Tibial nerve (tissue), 4 donors: ENCODE measurements at regions not wholly inside any gene's neighbourhood (a gene's known extent, or its start where the extent isn't known, plus 50 kb on each side); places are given as distances from the start of the nearest gene placed in this dataset.

ENCODE experiments used
- DNase-seq, 2 donors: peaks; one replicate each; pipeline ENCODE4 v3.0.0-alpha.2; 2019; ENCODE audit warnings: low spot score in 2 of 2
- H3K27ac ChIP-seq, 4 donors: fragments of 200-600 bp; sonication (generic) in 3 of 4; one replicate each; pipeline ENCODE4 v1.5.1; 2017 to 2019; ENCODE audit warnings: mild to moderate bottlenecking in 1 of 4
- H3K27me3 ChIP-seq, 2 donors: fragments of 200-600 bp; sonication (generic) in 1 of 2; one replicate each; pipeline versions ENCODE4 v1.5.1 to v1.6.0; 2017 to 2019
- H3K36me3 ChIP-seq, 3 donors: fragments of 200-600 bp; sonication (generic); one replicate each; pipeline ENCODE4 v1.5.1; 2018 to 2019
- H3K4me1 ChIP-seq, 4 donors: fragments of 200-600 bp; sonication (generic) in 3 of 4; one replicate each; pipeline ENCODE4 v1.5.1; 2017 to 2019
- H3K4me3 ChIP-seq, 4 donors: fragments of 200-600 bp; sonication (generic) in 3 of 4; one replicate each; pipeline ENCODE4 v1.5.1; 2017 to 2019; ENCODE audit warnings: mild to moderate bottlenecking in 1 of 4, moderate library complexity in 1 of 4
- H3K9me3 ChIP-seq, 4 donors: fragments of 200-600 bp; sonication (generic) in 3 of 4; one replicate each; pipeline ENCODE4 v1.5.1; 2017 to 2019
- EP300 ChIP-seq, 2 donors: sonication (generic); formaldehyde crosslinking; IDR thresholded peaks; one replicate each; pipeline ENCODE4 v1.6.1; 2017; ENCODE audit warnings: antibody characterized with exemption in 2 of 2, mild to moderate bottlenecking in 1 of 2
- POLR2A ChIP-seq, 2 donors: fragments of 450-650 bp; IDR thresholded peaks; one replicate each; pipeline ENCODE4 v1.6.1; 2017; ENCODE audit warnings: antibody characterized with exemption in 2 of 2, mild to moderate bottlenecking in 2 of 2, moderate library complexity in 2 of 2
- WGBS, 2 donors: methylation state at CpG; one replicate each; pipeline ENCODE4 v1.1.5; 2018; 5-methylcytosine and 5-hydroxymethylcytosine counted together
- TF ChIP-seq, protein P1 (sequence below), 5 experiments: fragments of 200-600 bp in 3 of 5; fragments of 450-650 bp in 2 of 5; sonication (generic) in 3 of 5; IDR thresholded peaks; one replicate each; pipeline ENCODE4 v1.5.1; 2016 to 2019; ENCODE audit warnings: antibody characterized with exemption in 5 of 5, mild to moderate bottlenecking in 3 of 5, moderate library complexity in 2 of 5

DNA sequence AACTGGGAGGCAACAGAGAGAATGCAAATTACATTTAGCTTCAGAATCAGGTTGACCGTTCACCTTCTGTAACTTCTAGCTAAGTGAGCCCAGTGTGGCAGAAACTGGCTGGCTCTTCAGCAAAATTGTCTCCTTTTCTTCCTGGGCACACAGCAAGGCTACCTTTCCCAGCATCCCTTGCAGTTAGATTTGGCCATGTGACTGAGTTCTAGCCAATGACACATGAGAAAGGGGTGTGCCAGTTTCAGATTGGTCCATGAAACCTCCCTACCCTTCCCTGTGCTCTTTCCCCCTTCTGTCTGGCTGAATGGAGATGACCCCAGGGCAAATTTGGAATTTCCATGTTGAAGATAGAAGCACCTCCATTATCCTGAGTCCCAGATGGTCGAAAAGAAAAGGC, 72.5 kb upstream of the SMIM23 start:
- H3K36me3 ChIP-seq: no peaks in the 10 kb centered on the region
- no peak overlapping the region for H3K4me3 ChIP-seq
- TF ChIP-seq, protein P1, sequence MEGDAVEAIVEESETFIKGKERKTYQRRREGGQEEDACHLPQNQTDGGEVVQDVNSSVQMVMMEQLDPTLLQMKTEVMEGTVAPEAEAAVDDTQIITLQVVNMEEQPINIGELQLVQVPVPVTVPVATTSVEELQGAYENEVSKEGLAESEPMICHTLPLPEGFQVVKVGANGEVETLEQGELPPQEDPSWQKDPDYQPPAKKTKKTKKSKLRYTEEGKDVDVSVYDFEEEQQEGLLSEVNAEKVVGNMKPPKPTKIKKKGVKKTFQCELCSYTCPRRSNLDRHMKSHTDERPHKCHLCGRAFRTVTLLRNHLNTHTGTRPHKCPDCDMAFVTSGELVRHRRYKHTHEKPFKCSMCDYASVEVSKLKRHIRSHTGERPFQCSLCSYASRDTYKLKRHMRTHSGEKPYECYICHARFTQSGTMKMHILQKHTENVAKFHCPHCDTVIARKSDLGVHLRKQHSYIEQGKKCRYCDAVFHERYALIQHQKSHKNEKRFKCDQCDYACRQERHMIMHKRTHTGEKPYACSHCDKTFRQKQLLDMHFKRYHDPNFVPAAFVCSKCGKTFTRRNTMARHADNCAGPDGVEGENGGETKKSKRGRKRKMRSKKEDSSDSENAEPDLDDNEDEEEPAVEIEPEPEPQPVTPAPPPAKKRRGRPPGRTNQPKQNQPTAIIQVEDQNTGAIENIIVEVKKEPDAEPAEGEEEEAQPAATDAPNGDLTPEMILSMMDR (IDR thresholded peaks at IDR 0.05): no peak
- TF ChIP-seq EP300 (IDR thresholded peaks at IDR 0.05) (no peak), POLR2A (IDR thresholded peaks at IDR 0.05) (no peak)
- H3K27me3 ChIP-seq: no peaks in the 10 kb centered on the region
- peaks cover 0 to 1% (median 0%) of the 10 kb centered on the region in 4 donors for H3K9me3 ChIP-seq
- no peak overlapping the region for H3K27ac ChIP-seq
- no peaks in the 10 kb centered on the region for H3K4me1 ChIP-seq
- WGBS, 2 donors: 79 to 86% methylated on average over 2 of the region's 2 CpGs
- no peak for DNase-seq

DNA sequence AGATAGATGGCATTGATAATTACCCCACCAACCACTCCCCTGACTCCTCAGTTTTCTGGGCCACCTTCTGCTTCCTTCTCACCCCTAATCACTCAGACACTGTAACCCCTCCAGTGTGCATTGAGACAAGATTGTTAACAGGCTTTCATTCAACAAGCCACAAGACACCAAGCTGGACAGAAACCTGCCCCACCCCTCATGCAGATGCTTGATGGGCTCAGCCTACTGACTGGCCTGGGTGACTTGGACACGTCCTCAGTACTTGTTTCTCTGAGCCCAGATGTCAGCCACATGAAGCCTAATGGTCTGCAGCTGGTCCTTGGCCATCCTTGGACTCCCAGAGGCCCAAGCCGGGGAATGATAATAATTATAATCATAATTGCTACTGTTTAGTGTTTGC, 71.4 kb upstream of the SMIM23 start:
- 100% methylated on average over 1 of the region's 2 CpGs for WGBS, 2 donors

DNA sequence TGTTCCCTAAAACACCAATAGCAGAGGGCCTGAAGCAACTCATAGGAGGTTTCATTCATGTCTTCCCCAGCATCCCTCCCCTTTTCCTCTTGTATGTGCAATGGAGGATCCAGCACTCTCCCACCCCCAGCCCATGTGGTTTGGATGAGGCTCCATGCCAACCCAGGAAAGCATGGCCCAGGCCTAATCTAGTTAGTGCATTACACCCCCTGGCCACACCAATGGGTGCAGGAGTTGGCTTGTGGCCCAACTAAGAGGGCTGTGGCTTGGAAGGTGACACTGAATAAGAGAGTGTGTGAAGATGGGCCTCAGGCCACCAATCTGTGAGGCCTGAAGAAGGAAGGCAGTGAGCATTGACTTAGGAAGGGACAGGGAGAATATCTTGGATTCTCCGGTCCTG, 70.8 kb upstream of the SMIM23 start:
- Histone ChIP-seq H3K9me3 (peaks cover 0 to 6% (median 0%) of the 10 kb centered on the region in 4 donors), H3K27ac (no peak overlapping the region), H3K4me3 (no peak overlapping the region), H3K36me3 (no peaks in the 10 kb centered on the region), H3K4me1 (no peaks in the 10 kb centered on the region), H3K27me3 (no peaks in the 10 kb centered on the region)
- DNase-seq: no peak
- WGBS, 2 donors: 42 to 97% methylated on average over 1 of the region's 1 CpG
- TF ChIP-seq EP300 (IDR thresholded peaks at IDR 0.05) (no peak), POLR2A (IDR thresholded peaks at IDR 0.05) (no peak)
- TF ChIP-seq, protein P1 (IDR thresholded peaks at IDR 0.05): no peak

More for the DNA sequence above, 71.4 kb upstream of the SMIM23 start:
- Histone ChIP-seq H3K27ac (no peak overlapping the region), H3K27me3 (no peaks in the 10 kb centered on the region), H3K4me1 (no peaks in the 10 kb centered on the region), H3K9me3 (peaks cover 0 to 6% (median 0%) of the 10 kb centered on the region in 4 donors), H3K36me3 (no peaks in the 10 kb centered on the region), H3K4me3 (no peak overlapping the region)
- TF ChIP-seq POLR2A (IDR thresholded peaks at IDR 0.05) (no peak), EP300 (IDR thresholded peaks at IDR 0.05) (no peak)
- TF ChIP-seq, protein P1 (IDR thresholded peaks at IDR 0.05): no peak
- no peak for DNase-seq

DNA sequence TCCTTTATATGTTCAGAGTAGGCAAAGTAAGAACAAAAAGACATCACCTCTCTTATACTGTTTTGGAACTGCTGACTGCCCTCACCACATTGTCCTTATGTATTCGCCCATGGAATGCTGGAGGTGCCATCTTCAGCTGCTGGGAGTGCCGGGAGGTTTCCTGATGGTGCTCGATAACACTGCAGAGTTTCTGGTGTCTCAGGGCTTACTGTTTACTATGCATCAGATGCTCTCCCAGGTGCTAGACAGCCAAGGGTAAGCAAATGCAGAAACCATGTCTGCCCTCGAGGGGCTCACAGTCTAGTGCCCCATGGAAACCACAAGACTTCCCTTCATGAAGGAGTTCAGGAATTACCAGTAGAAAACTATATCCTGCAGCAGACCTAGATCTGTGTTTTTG, 70.1 kb upstream of the SMIM23 start:
- H3K27ac ChIP-seq: no peak overlapping the region
- H3K36me3 ChIP-seq: no peaks in the 10 kb centered on the region
- peaks cover 0 to 6% (median 0%) of the 10 kb centered on the region in 4 donors for H3K9me3 ChIP-seq
- no peaks in the 10 kb centered on the region for H3K4me1 ChIP-seq
- 81 to 90% methylated on average over 4 of the region's 4 CpGs for WGBS, 2 donors
- H3K27me3 ChIP-seq: no peaks in the 10 kb centered on the region
- no peak overlapping the region for H3K4me3 ChIP-seq
- no peak for DNase-seq
- TF ChIP-seq, protein P1 (IDR thresholded peaks at IDR 0.05): no peak
- TF ChIP-seq EP300 (IDR thresholded peaks at IDR 0.05): no peak
- TF ChIP-seq POLR2A (IDR thresholded peaks at IDR 0.05): no peak

DNA sequence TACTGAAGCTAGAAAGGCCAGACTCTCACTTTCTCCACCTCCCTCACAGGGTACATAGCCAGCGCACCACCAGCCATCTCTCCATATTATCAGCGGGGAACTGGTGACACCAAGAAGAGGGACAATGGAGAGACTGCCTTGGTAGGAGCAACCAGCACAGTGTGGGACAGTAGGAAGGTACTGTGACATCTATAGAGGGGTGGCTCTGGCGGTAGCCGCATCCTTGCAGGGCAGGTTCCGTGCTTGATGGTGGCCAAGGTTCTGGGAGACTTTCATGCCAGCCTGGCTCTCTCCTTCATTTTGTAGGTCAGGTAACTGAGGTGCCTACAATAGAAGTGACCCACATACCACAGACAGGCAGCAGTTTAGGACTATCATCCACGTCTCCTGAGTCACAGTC, 65.5 kb upstream of the SMIM23 start:
- WGBS, 2 donors: 79 to 82% methylated on average over 6 of the region's 6 CpGs

More for the DNA sequence above, 65.5 kb upstream of the SMIM23 start:
- Histone ChIP-seq H3K27me3 (no peaks in the 10 kb centered on the region), H3K4me3 (no peak overlapping the region), H3K36me3 (no peaks in the 10 kb centered on the region), H3K4me1 (no peaks in the 10 kb centered on the region), H3K27ac (no peak overlapping the region), H3K9me3 (peaks cover 0 to 6% (median 0%) of the 10 kb centered on the region in 4 donors)
- TF ChIP-seq, protein P1 (IDR thresholded peaks at IDR 0.05): no peak
- no peak for TF ChIP-seq POLR2A (IDR thresholded peaks at IDR 0.05)
- no peak for TF ChIP-seq EP300 (IDR thresholded peaks at IDR 0.05)
- no peak for DNase-seq
